SK-N-SH (cell line): ENCODE measurements at regions not wholly inside any gene's neighbourhood (a gene's known extent, or its start where the extent isn't known, plus 50 kb on each side); places are given as distances from the start of the nearest gene placed in this dataset.

Experiments used
- CTCF ChIA-PET: fragments of 300-600, 350-600 bp; formaldehyde crosslinking; extraction: SDS; loops from one replicate; lab custom pipeline; 2021; lab: Yijun Ruan, JAX
- POLR2A ChIA-PET: fragments of 350-600 bp; sonication (Branson Sonifier 250); formaldehyde crosslinking; extraction: SDS; loops from one replicate; lab custom pipeline; 2020; ENCODE audit warnings: antibody characterized with exemption, inconsistent platforms; lab: Yijun Ruan, JAX
- DNase-seq: peaks from one replicate; pipeline ENCODE4 v3.0.0; 2012
- H2AFZ ChIP-seq: fragments of 200-600 bp; sonication (generic); 2 replicates; pipeline ENCODE4 v1.8.1; 2016; ENCODE audit warnings: antibody characterized with exemption, mild to moderate bottlenecking, low read depth
- H3F3A ChIP-seq: fragments of 200-600 bp; sonication (generic); replicated peaks from 2 replicates; pipeline ENCODE3; 2016; ENCODE audit warnings: antibody characterized with exemption, mild to moderate bottlenecking; ENCODE audit not compliant: insufficient read depth
- H3K27ac ChIP-seq, 2 experiments: fragments of 200-500 bp in 1 of 2; fragments of 200-600 bp in 1 of 2; sonication (Bioruptor generic) in 1 of 2; sonication (generic), shearing (Covaris generic) in 1 of 2; 2 replicates each; pipeline versions ENCODE4 v1.5.1 to v1.6.1; 2014 to 2016; ENCODE audit warnings: low read depth in 2 of 2, inconsistent platforms in 1 of 2, low read length in 1 of 2, mild to moderate bottlenecking in 1 of 2, mixed read lengths in 1 of 2
- H3K27me3 ChIP-seq: fragments of 200-600 bp; sonication (generic), shearing (Covaris generic); 2 replicates; pipeline ENCODE4 v1.6.1; 2016; ENCODE audit warnings: mixed run types; ENCODE audit not compliant: insufficient read depth
- H3K36me3 ChIP-seq, 2 experiments: fragments of 200-500 bp in 1 of 2; fragments of 200-600 bp in 1 of 2; sonication (Bioruptor generic) in 1 of 2; sonication (generic) in 1 of 2; replicated peaks in 1 of 2; 2 replicates each; pipeline versions ENCODE3 to v1.5.1; 2014 to 2016; ENCODE audit warnings: low read length in 1 of 2, mild to moderate bottlenecking in 1 of 2; ENCODE audit not compliant: insufficient read depth in 2 of 2, control insufficient read depth in 1 of 2
- H3K4me1 ChIP-seq, 2 experiments: fragments of 200-500 bp in 1 of 2; fragments of 200-600 bp in 1 of 2; sonication (Bioruptor generic) in 1 of 2; sonication (generic), shearing (Covaris generic) in 1 of 2; 2 replicates each; pipeline versions ENCODE4 v1.5.1 to v1.6.1; 2014 to 2016; ENCODE audit warnings: low read depth in 1 of 2, low read length in 1 of 2, mixed run types in 1 of 2; ENCODE audit not compliant: insufficient read depth in 2 of 2, control insufficient read depth in 1 of 2
- H3K4me2 ChIP-seq: fragments of 200-600 bp; sonication (generic), shearing (Covaris generic); 2 replicates; pipeline ENCODE4 v1.6.1; 2017; ENCODE audit warnings: mixed run types
- H3K4me3 ChIP-seq, 2 experiments: fragments of 200-500 bp in 1 of 2; fragments of 200-600 bp in 1 of 2; sonication (Bioruptor generic) in 1 of 2; sonication (generic), shearing (Covaris generic) in 1 of 2; 2 replicates each; pipeline versions ENCODE4 v1.5.1 to v1.8.1; 2014 to 2016; ENCODE audit warnings: low read depth in 2 of 2, inconsistent platforms in 1 of 2, low read length in 1 of 2, mild to moderate bottlenecking in 1 of 2, mixed read lengths in 1 of 2, moderate library complexity in 1 of 2
- H3K79me2 ChIP-seq: fragments of 200-600 bp; sonication (generic); 2 replicates; pipeline ENCODE4 v1.8.1; 2017; ENCODE audit warnings: mild to moderate bottlenecking; ENCODE audit not compliant: insufficient read depth
- H3K9ac ChIP-seq: fragments of 200-600 bp; sonication (generic); 2 replicates; pipeline ENCODE4 v1.6.1; 2017; ENCODE audit warnings: mixed run types
- H3K9me2 ChIP-seq: fragments of 200-600 bp; sonication (generic); 2 replicates; pipeline ENCODE4 v1.6.1; 2017; ENCODE audit warnings: mixed run types
- H3K9me3 ChIP-seq: fragments of 200-600 bp; sonication (generic); 2 replicates; pipeline ENCODE4 v1.6.1; 2017; ENCODE audit warnings: mixed run types, mild to moderate bottlenecking, moderate library complexity
- H4K20me1 ChIP-seq: fragments of 200-600 bp; sonication (generic); 2 replicates; pipeline ENCODE4 v1.6.1; 2017; ENCODE audit warnings: mild to moderate bottlenecking, mixed run types; ENCODE audit not compliant: insufficient read depth
- CTCF ChIP-seq: fragments of 200-600 bp; sonication (generic); IDR thresholded peaks from 2 replicates; pipeline ENCODE4 v1.6.1; 2017; ENCODE audit warnings: antibody characterized with exemption, mild to moderate bottlenecking, moderate library complexity
- ELF1 ChIP-seq: IDR thresholded peaks from 2 replicates; pipeline ENCODE4 v1.4.0; 2012
- EP300 ChIP-seq, 2 experiments: IDR thresholded peaks; 2 replicates each; pipeline versions ENCODE4 v1.4.0 to v1.6.1; 2012; ENCODE audit warnings: borderline replicate concordance in 1 of 2, low read depth in 1 of 2, low read length in 1 of 2
- FOSL2 ChIP-seq: IDR thresholded peaks from 2 replicates; pipeline ENCODE4 v1.4.0; 2012; ENCODE audit warnings: low read depth, mild to moderate bottlenecking, moderate library complexity, borderline replicate concordance
- JUND ChIP-seq: IDR thresholded peaks from 2 replicates; pipeline ENCODE4 v1.4.0; 2012
- NFIC ChIP-seq: IDR thresholded peaks from 2 replicates; pipeline ENCODE4 v1.4.0; 2012; ENCODE audit warnings: borderline replicate concordance
- NRF1 ChIP-seq: IDR thresholded peaks from 2 replicates; pipeline ENCODE4 v1.6.1; 2012; ENCODE audit warnings: low read depth, mild to moderate bottlenecking, low read length
- POLR2AphosphoS5 ChIP-seq: IDR thresholded peaks from 2 replicates; pipeline ENCODE4 v1.6.1; 2012; ENCODE audit warnings: low read depth, low read length
- RXRA ChIP-seq: IDR thresholded peaks from 2 replicates; pipeline ENCODE4 v1.4.0; 2012; ENCODE audit warnings: low read depth, mild to moderate bottlenecking, borderline replicate concordance
- USF1 ChIP-seq: IDR thresholded peaks from 2 replicates; pipeline ENCODE4 v1.4.0; 2012; ENCODE audit warnings: low read depth, borderline replicate concordance
- WGBS: methylation state at CpG from one replicate; pipeline ENCODE4 v1.1.6; 2017; ENCODE audit warnings: low lambda C conversion rate; 5-methylcytosine and 5-hydroxymethylcytosine counted together

- no peaks in the 10 kb centered on the region for H3K36me3 ChIP-seq
- H3K79me2 ChIP-seq: no peaks in the 10 kb centered on the region
- no peak overlapping the region for H3K4me2 ChIP-seq
- no peak overlapping the region for H3K27ac ChIP-seq
- no peaks in the 10 kb centered on the region for H4K20me1 ChIP-seq
- DNase-seq: no peak
- no peaks in the 10 kb centered on the region; the same call in 1 of the 2 replicates for H3K9me2 ChIP-seq
- 79% methylated on average over 2 of the region's 2 CpGs for WGBS
- no peaks in the 10 kb centered on the region for H3K9me3 ChIP-seq
- H3K9ac ChIP-seq: no peak overlapping the region
- no peaks in the 10 kb centered on the region for H3K27me3 ChIP-seq
- ChIA-PET CTCF (no interaction called here), POLR2A (no interaction called here)
- TF ChIP-seq USF1 (no peak), CTCF (no peak), JUND (no peak), NFIC (no peak), POLR2AphosphoS5 (no peak), EP300 (IDR thresholded peaks at IDR 0.05; ENCODE audit: borderline replicate concordance in 1 of 2, low read depth in 1 of 2, low read length in 1 of 2) (no peak), RXRA (no peak), NRF1 (no peak), FOSL2 (no peak)
- H2AFZ ChIP-seq: no peak overlapping the region
- peaks cover 0 to 3% of the 10 kb centered on the region in 2 experiments; a peak in 1 of 4 replicates for H3K4me1 ChIP-seq
- H3F3A ChIP-seq: no peaks in the 10 kb centered on the region
- H3K4me3 ChIP-seq: no peak overlapping the region
Observed at GRCh38 chr2:234326694-234327093, 170.2 kb downstream of the ARL4C start.

GRCh38 chr2:234324116-234324515, 172.8 kb downstream of the ARL4C start:
- POLR2A ChIA-PET: no interaction called here
- Histone ChIP-seq H3K9me2 (no peaks in the 10 kb centered on the region; the same call in 1 of the 2 replicates), H3K4me2 (no peak overlapping the region), H3K4me1 (peaks cover 0 to under 1% of the 10 kb centered on the region in 2 experiments; a peak in 1 of 4 replicates), H4K20me1 (no peaks in the 10 kb centered on the region), H3K4me3 (no peak overlapping the region), H3K27ac (no peak overlapping the region), H3K9ac (no peak overlapping the region), H3K9me3 (no peaks in the 10 kb centered on the region), H3F3A (no peaks in the 10 kb centered on the region), H3K36me3 (no peaks in the 10 kb centered on the region), H3K27me3 (no peaks in the 10 kb centered on the region), H2AFZ (no peak overlapping the region), H3K79me2 (no peaks in the 10 kb centered on the region)
- no peak for DNase-seq
- CTCF ChIA-PET: no interaction called here
- TF ChIP-seq ELF1 (no peak), EP300 (IDR thresholded peaks at IDR 0.05; ENCODE audit: borderline replicate concordance in 1 of 2, low read depth in 1 of 2, low read length in 1 of 2) (no peak)
- 93% methylated on average over 5 of the region's 5 CpGs for whole genome bisulfite sequencing
